A673 (cell line): ENCODE measurements at regions not wholly inside any gene's neighbourhood (a gene's known extent, or its start where the extent isn't known, plus 50 kb on each side); places are given as distances from the start of the nearest gene placed in this dataset.

Experiments used
- BruUV-seq: library from RNA; stranded (reverse); fragments of 400-500 nt; replicated peaks from 2 replicates; lab custom pipeline; 2021; lab: Mats Ljungman, UMichigan
- CTCF ChIA-PET: fragments of 300-600 bp; sonication (Branson Sonifier 250); formaldehyde crosslinking; loops from one replicate; lab custom pipeline; 2022; ENCODE audit warnings: antibody characterized with exemption; lab: Charles Lee
- POLR2A ChIA-PET: fragments of 300-600 bp; sonication (Branson Sonifier 250); formaldehyde crosslinking; loops from one replicate; lab custom pipeline; 2022; ENCODE audit warnings: antibody characterized with exemption; ENCODE audit not compliant: low non-redundant PET; lab: Charles Lee
- DNase-seq: peaks from one replicate; pipeline ENCODE4 v3.0.0-alpha.2; 2015; ENCODE audit warnings: low spot score
- H3K27ac ChIP-seq: fragments of 200-600 bp; sonication (generic); 2 replicates; pipeline ENCODE4 v1.5.1; 2016; ENCODE audit warnings: mixed run types, low read depth, mild to moderate bottlenecking, mixed read lengths, antibody characterized with exemption, low read length; ENCODE audit not compliant: poor library complexity, severe bottlenecking
- H3K27me3 ChIP-seq: fragments of 200-600 bp; sonication (generic); replicated peaks from 2 replicates; pipeline ENCODE4 v1.6.1; 2017; ENCODE audit warnings: mixed run types, low read depth, mild to moderate bottlenecking, mixed read lengths, antibody characterized with exemption, low read length; ENCODE audit not compliant: insufficient read depth, poor library complexity
- H3K36me3 ChIP-seq: fragments of 200-600 bp; sonication (generic); 2 replicates; pipeline ENCODE4 v1.6.1; 2016; ENCODE audit warnings: mixed run types, mild to moderate bottlenecking, mixed read lengths, antibody characterized with exemption, low read length; ENCODE audit not compliant: insufficient read depth, poor library complexity, severe bottlenecking
- H3K4me1 ChIP-seq: fragments of 200-600 bp; sonication (generic); 2 replicates; pipeline ENCODE4 v1.6.1; 2017; ENCODE audit warnings: mixed run types, mild to moderate bottlenecking, mixed read lengths, antibody characterized with exemption, low read length; ENCODE audit not compliant: insufficient read depth, poor library complexity, severe bottlenecking
- H3K4me3 ChIP-seq: fragments of 200-600 bp; sonication (generic); 2 replicates; pipeline ENCODE4 v1.5.1; 2016; ENCODE audit warnings: low read depth, mixed run types, mild to moderate bottlenecking, mixed read lengths, low read length; ENCODE audit not compliant: poor library complexity, severe bottlenecking
- H3K9me3 ChIP-seq: fragments of 200-600 bp; sonication (generic); 2 replicates; pipeline ENCODE4 v1.6.1; 2016; ENCODE audit warnings: mixed run types, low read depth, mild to moderate bottlenecking, mixed read lengths, antibody characterized with exemption, low read length; ENCODE audit not compliant: poor library complexity, severe bottlenecking
- CTCF ChIP-seq: fragments of 300-800, 200-600 bp; sonication (generic); conservative IDR thresholded peaks from 2 replicates; pipeline ENCODE4 v1.5.1; 2017; ENCODE audit warnings: low read depth, mild to moderate bottlenecking, antibody characterized with exemption, low read length, moderate library complexity, mixed read lengths
- EZH2 ChIP-seq: fragments of 200-600 bp; sonication (generic); IDR thresholded peaks from 2 replicates; pipeline ENCODE4 v1.6.1; 2017; ENCODE audit warnings: borderline replicate concordance, low read depth, mild to moderate bottlenecking, mixed read lengths, antibody characterized with exemption, low read length; ENCODE audit not compliant: poor library complexity, severe bottlenecking
- intact Hi-C: fragments of 100-400 bp; cut with micrococcal nuclease; formaldehyde crosslinking; loops from one replicate; pipeline ENCODE4 v1.10.0; 2022; ENCODE audit not compliant: unreplicated experiment

GRCh38 chr1:208848854-208849253, 604.7 kb upstream of the PLXNA2 start:
- no peak for DNase-seq
- Histone ChIP-seq H3K4me3 (no peak overlapping the region), H3K27me3 (no peaks in the 10 kb centered on the region), H3K36me3 (no peaks in the 10 kb centered on the region), H3K27ac (no peak overlapping the region), H3K4me1 (no peaks in the 10 kb centered on the region), H3K9me3 (no peaks in the 10 kb centered on the region)
- intact Hi-C loops, result no loop called here
- TF ChIP-seq EZH2 (no peak), CTCF (no peak)
- BruUV-seq, result no TSS peak
- POLR2A ChIA-PET, result no interaction called here
- CTCF ChIA-PET, result no interaction called here

DNA sequence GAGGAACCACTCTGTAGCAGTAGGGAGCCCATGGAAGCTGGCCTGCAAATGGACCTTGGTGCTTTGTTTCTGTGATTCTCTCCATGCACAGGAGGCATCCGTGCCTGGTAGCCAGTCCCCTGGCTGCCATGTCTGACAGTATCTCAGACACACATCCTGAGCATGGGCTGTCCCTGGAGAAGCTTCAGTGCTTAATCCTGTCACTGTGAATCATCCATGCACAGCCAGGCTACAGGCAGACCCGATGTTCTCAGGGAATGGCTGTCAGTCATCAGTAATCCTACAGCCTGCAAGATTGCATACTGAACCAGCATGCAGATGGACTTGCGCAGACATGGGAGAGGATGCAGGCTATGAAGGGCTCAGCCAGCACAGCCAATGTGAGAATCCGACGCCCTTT, 606.3 kb upstream of the PLXNA2 start:
- Histone ChIP-seq H3K36me3 (no peaks in the 10 kb centered on the region), H3K9me3 (no peaks in the 10 kb centered on the region), H3K4me1 (no peaks in the 10 kb centered on the region), H3K4me3 (no peak overlapping the region), H3K27ac (no peak overlapping the region), H3K27me3 (no peaks in the 10 kb centered on the region)
- intact Hi-C loops, result no loop called here
- no TSS peak for BruUV-seq
- no peak for DNase-seq
- ChIA-PET POLR2A (no interaction called here), CTCF (no interaction called here)
- TF ChIP-seq CTCF, result no peak
- TF ChIP-seq EZH2, result no peak

GRCh38 chr1:208851366-208851765, 607.2 kb upstream of the PLXNA2 start:
- no peak for DNase-seq
- no peak for TF ChIP-seq EZH2
- no peak for TF ChIP-seq CTCF
- Histone ChIP-seq H3K9me3 (no peaks in the 10 kb centered on the region), H3K27me3 (no peaks in the 10 kb centered on the region), H3K27ac (no peak overlapping the region), H3K36me3 (no peaks in the 10 kb centered on the region), H3K4me3 (no peak overlapping the region), H3K4me1 (no peaks in the 10 kb centered on the region)
- BruUV-seq, result no TSS peak
- ChIA-PET CTCF (no interaction called here), POLR2A (no interaction called here)
- intact Hi-C loops, result no loop called here
